Astrocyte of the cerebellum (primary cell): ENCODE measurements at regions not wholly inside any gene's neighbourhood (a gene's known extent, or its start where the extent isn't known, plus 50 kb on each side); places are given as distances from the start of the nearest gene placed in this dataset.

Source experiments
- DNase-seq: peaks from one replicate; pipeline ENCODE4 v3.0.0-alpha.2; 2011; ENCODE audit warnings: low read depth
- H3K4me3 ChIP-seq: 2 replicates; pipeline ENCODE4 v1.5.1; 2011; ENCODE audit warnings: mild to moderate bottlenecking, low read depth, low read length, moderate library complexity
- in situ Hi-C: cut with HindIII; loops from 2 replicates; pipeline ENCODE4 v1.10.0; 2017; ENCODE audit warnings: low sequenced_read_pairs
- TF ChIP-seq, protein P1 (sequence below): IDR thresholded peaks from 2 replicates; pipeline ENCODE4 v1.5.1; 2012; ENCODE audit warnings: low read length, low read depth, moderate library complexity, mild to moderate bottlenecking; ENCODE audit errors: missing control alignments

DNA sequence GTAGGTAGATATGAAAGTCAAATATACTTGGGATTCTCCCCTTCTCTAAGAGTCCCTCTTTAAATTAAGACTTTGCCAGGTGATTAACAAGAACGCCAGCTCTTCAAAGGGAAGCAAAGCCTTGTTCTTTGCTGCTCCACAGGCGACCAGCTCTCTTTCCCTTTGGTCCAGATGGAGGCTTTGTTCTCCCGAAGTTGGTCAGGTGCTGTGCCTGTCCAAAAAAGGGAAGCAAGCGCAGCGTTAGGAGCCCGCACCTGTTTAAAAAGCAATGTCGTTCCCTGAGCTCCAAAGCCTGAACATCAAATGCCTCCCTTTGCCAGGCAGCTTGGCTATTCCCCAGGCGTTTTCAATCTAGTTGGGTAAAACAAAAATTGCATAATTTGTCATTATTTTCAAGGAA is 1913.1 kb upstream of the PIK3C3 start:
- TF ChIP-seq, protein P1, sequence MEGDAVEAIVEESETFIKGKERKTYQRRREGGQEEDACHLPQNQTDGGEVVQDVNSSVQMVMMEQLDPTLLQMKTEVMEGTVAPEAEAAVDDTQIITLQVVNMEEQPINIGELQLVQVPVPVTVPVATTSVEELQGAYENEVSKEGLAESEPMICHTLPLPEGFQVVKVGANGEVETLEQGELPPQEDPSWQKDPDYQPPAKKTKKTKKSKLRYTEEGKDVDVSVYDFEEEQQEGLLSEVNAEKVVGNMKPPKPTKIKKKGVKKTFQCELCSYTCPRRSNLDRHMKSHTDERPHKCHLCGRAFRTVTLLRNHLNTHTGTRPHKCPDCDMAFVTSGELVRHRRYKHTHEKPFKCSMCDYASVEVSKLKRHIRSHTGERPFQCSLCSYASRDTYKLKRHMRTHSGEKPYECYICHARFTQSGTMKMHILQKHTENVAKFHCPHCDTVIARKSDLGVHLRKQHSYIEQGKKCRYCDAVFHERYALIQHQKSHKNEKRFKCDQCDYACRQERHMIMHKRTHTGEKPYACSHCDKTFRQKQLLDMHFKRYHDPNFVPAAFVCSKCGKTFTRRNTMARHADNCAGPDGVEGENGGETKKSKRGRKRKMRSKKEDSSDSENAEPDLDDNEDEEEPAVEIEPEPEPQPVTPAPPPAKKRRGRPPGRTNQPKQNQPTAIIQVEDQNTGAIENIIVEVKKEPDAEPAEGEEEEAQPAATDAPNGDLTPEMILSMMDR, result no peak
- DNase-seq, result no peak
- in situ Hi-C loops, result no loop called here

DNA sequence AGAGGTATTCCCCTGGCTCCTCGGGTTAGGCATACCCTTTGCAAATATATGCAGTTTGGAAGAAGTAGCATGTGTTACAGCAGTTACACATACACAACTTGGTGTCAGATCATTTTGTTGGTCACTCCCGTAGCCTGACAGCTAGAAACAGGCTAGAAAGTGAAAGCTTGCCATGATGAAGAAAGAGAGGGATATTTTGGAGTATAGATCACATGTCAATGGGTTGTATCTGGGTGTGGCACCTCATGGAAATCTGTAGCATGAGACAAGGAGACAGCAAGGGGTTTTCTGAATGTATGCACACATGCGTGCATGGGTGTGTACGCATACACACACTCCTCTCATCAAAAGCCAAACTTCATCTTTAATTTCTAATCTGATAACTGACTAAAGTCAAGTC is 1914.5 kb upstream of the PIK3C3 start:
- TF ChIP-seq, protein P1, result no peak
- DNase-seq, result no peak
- in situ Hi-C loops, result no loop called here
- no peak overlapping the region for H3K4me3 ChIP-seq

More for the DNA sequence above, 1913.1 kb upstream of the PIK3C3 start:
- no peak overlapping the region for H3K4me3 ChIP-seq

DNA sequence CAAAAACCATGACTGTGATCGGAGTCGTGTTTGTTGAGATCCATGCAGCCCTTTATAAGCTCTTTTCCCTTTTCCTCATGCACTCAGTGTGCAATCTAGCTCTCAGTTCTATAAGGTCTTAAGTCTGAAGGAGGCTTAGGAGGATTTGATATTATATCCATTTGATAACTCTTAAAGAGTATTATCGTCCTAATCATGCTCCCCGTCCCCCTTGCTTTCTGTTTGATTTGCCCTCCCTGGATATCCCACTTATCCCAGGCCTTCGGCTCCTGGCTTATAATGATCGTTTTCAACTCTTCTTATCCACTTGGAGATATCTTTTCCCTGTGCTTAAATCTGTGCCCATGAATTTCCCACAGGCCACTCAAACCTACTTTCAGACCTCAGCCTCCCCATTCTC is 1917.7 kb upstream of the PIK3C3 start:
- in situ Hi-C loops, result no loop called here
- TF ChIP-seq, protein P1, result no peak
- no peak overlapping the region for H3K4me3 ChIP-seq
- no peak for DNase-seq

DNA sequence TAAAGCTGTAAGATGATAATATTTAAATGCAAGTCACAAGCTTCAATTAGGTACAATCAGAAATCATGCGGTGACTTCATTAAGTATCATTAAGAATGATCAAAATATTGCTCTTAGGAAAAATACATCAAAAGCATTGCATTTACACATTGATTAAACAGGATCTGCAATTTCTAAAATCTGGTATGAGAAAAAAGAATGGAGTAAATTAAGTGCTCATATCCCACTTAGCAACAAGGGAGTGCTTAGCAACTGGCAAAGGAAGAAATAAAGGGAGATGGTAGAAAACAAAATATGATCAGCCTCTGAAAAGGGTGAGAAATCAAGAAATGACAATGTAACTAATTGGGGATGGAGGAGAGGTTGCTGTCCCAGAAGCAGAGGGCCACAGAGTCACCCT is 1918.2 kb upstream of the PIK3C3 start:
- no peak overlapping the region for H3K4me3 ChIP-seq
- TF ChIP-seq, protein P1, result no peak
- in situ Hi-C loops, result no loop called here
- no peak for DNase-seq

DNA sequence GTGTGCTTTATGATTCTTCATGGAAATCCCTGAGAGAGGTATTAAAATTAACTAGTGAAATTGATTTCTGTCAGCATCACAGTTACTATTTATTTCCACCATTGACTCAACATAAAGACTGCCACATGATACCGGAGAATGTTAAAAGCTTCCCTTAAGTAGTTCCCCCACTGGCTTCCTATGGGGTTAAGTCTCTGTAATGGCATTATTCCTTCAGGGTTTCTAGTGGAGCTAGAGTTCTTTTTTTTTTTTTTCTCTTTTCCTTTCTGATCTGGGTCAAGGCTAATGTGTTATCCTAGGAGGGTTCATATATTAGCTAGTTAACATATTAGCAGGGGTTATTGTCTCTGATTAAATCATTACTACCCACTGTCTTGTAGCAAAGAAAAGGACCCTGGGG is 1919.1 kb upstream of the PIK3C3 start:
- in situ Hi-C loops, result no loop called here
- TF ChIP-seq, protein P1, result no peak
- no peak overlapping the region for H3K4me3 ChIP-seq
- DNase-seq, result no peak

DNA sequence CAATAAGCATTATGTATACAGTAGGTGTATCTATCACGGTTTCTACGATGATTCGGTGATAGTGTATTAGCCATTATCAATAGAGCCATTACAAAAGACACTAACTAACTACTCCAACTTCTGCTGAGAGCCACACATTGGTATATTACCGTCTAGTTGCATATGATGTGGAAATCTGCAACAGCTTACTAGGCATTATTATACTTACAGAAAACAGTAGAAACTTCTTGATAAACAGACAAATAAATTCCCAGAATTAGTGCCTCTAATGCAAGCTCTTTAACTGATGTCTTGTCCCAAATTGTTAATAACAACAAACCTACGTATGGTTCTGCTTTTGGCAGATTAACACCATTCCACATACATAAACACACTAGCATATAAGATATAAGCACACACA is 1923.0 kb upstream of the PIK3C3 start:
- in situ Hi-C loops, result no loop called here
- DNase-seq, result no peak
- no peak overlapping the region for H3K4me3 ChIP-seq
- TF ChIP-seq, protein P1, result no peak

DNA sequence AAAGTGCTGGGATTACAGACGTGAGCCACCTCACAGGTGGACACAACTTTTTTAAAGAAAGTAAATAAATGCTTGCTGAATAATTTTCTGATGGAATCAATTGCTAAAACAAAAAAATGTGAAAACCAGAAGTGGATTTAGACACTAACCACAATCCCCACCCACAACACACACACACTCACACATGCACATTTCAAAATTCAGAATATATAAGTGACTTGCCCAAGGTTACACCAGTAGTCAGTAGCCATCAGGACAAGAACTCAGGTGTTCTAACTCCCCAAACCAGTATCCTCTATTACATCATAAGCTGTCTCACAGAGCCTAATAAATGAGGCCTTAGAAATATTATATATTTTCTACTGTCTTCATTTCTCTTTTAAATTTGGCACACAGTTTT is 1923.6 kb upstream of the PIK3C3 start:
- in situ Hi-C loops, result no loop called here
- DNase-seq, result no peak
- TF ChIP-seq, protein P1, result no peak
- H3K4me3 ChIP-seq, result no peak overlapping the region
